ENCODE measurements at regions not wholly inside any gene's neighbourhood (a gene's known extent, or its start where the extent isn't known, plus 50 kb on each side); places are given as distances from the start of the nearest gene placed in this dataset.

DNA sequence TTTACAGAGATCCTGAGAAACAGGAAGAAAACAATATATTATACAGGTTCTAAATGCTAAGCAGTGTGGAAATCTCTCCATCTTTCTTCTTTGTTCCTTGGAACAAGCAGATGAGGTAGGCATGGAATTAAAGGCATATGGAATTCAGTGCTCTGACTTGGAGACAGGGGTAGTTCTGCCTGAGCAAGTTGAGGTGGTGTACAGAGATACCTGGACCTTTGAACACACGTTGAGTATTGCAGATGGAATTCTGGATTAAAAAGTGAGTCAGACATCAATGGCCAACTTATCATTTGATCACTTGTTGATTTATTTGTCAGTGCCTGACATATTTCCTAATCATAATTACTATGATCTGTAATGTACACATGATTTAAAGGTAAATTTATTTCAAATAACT, 293.9 kb upstream of the IRX4 start:
- no peaks in the 10 kb centered on the region for H3K27me3 ChIP-seq (ENCODE audit: control insufficient read depth, insufficient read depth, low read length)
- no peak overlapping the region for H3K27ac ChIP-seq (ENCODE audit: low read length)
- no peak overlapping the region for H3K4me3 ChIP-seq (ENCODE audit: low read length)
- no peak overlapping the region for H3K9ac ChIP-seq (ENCODE audit: low read length)
- H3K36me3 ChIP-seq (ENCODE audit: control insufficient read depth, low read depth, low read length), result no peaks in the 10 kb centered on the region
- H3K9me3 ChIP-seq (ENCODE audit: control insufficient read depth, low read depth, low read length), result no peaks in the 10 kb centered on the region
- no peaks in the 10 kb centered on the region for H3K4me1 ChIP-seq (ENCODE audit: control insufficient read depth, low read depth, low read length)

GRCh38 chr5:2175842-2176404, 293.2 kb upstream of the IRX4 start:
- no peaks in the 10 kb centered on the region for H3K36me3 ChIP-seq (ENCODE audit: control insufficient read depth, low read depth, low read length)
- H3K27ac ChIP-seq (ENCODE audit: low read length), result no peak overlapping the region
- no peak overlapping the region for H3K4me3 ChIP-seq (ENCODE audit: low read length)
- H3K27me3 ChIP-seq (ENCODE audit: control insufficient read depth, insufficient read depth, low read length), result no peaks in the 10 kb centered on the region
- H3K4me1 ChIP-seq (ENCODE audit: control insufficient read depth, low read depth, low read length), result no peaks in the 10 kb centered on the region
- no peak overlapping the region for H3K9ac ChIP-seq (ENCODE audit: low read length)
- no peaks in the 10 kb centered on the region for H3K9me3 ChIP-seq (ENCODE audit: control insufficient read depth, low read depth, low read length)

DNA sequence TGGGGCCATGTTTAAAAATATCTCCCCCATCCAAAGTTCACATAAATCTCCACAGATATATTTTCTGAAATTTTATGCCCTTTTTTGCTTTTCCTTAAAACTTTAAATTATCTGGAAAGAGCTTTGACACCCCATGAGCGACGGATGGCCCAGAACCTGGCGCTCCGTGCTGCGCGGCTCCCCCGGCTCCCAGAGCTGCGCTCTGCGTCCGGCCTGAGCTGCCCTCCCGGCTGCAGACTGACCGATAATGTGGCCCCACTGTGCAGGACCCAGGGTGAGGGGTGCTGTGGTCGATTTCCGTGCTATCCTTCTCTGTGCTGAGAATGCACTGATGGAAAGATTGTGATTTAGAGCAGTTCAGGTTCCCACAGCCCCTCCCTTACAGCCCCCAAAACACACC, 292.3 kb upstream of the IRX4 start:
- no peaks in the 10 kb centered on the region for H3K9me3 ChIP-seq (ENCODE audit: control insufficient read depth, low read depth, low read length)
- H3K27me3 ChIP-seq (ENCODE audit: control insufficient read depth, insufficient read depth, low read length), result no peaks in the 10 kb centered on the region
- no peaks in the 10 kb centered on the region for H3K4me1 ChIP-seq (ENCODE audit: control insufficient read depth, low read depth, low read length)
- H3K27ac ChIP-seq (ENCODE audit: low read length), result no peak overlapping the region
- H3K4me3 ChIP-seq (ENCODE audit: low read length), result no peak overlapping the region
- H3K9ac ChIP-seq (ENCODE audit: low read length), result no peak overlapping the region
- no peaks in the 10 kb centered on the region for H3K36me3 ChIP-seq (ENCODE audit: control insufficient read depth, low read depth, low read length)

GRCh38 chr5:2174538-2174937, 291.8 kb upstream of the IRX4 start:
- Histone ChIP-seq H3K9ac (ENCODE audit: low read length) (no peak overlapping the region), H3K4me3 (ENCODE audit: low read length) (no peak overlapping the region), H3K9me3 (ENCODE audit: control insufficient read depth, low read depth, low read length) (no peaks in the 10 kb centered on the region), H3K4me1 (ENCODE audit: control insufficient read depth, low read depth, low read length) (no peaks in the 10 kb centered on the region), H3K36me3 (ENCODE audit: control insufficient read depth, low read depth, low read length) (no peaks in the 10 kb centered on the region), H3K27me3 (ENCODE audit: control insufficient read depth, insufficient read depth, low read length) (no peaks in the 10 kb centered on the region), H3K27ac (ENCODE audit: low read length) (no peak overlapping the region)

- Histone ChIP-seq H3K36me3 (ENCODE audit: control insufficient read depth, low read depth, low read length) (no peaks in the 10 kb centered on the region), H3K4me3 (ENCODE audit: low read length) (no peak overlapping the region), H3K4me1 (ENCODE audit: control insufficient read depth, low read depth, low read length) (no peaks in the 10 kb centered on the region), H3K27me3 (ENCODE audit: control insufficient read depth, insufficient read depth, low read length) (no peaks in the 10 kb centered on the region), H3K9me3 (ENCODE audit: control insufficient read depth, low read depth, low read length) (no peaks in the 10 kb centered on the region), H3K27ac (ENCODE audit: low read length) (no peak overlapping the region), H3K9ac (ENCODE audit: low read length) (no peak overlapping the region)
Measured at GRCh38 chr5:2173151-2173834, 290.6 kb upstream of the IRX4 start.

- H3K27ac ChIP-seq (ENCODE audit: low read length), result no peak overlapping the region
- H3K4me1 ChIP-seq (ENCODE audit: control insufficient read depth, low read depth, low read length), result no peaks in the 10 kb centered on the region
- H3K36me3 ChIP-seq (ENCODE audit: control insufficient read depth, low read depth, low read length), result no peaks in the 10 kb centered on the region
- no peak overlapping the region for H3K4me3 ChIP-seq (ENCODE audit: low read length)
- no peaks in the 10 kb centered on the region for H3K27me3 ChIP-seq (ENCODE audit: control insufficient read depth, insufficient read depth, low read length)
- H3K9me3 ChIP-seq (ENCODE audit: control insufficient read depth, low read depth, low read length), result no peaks in the 10 kb centered on the region
- no peak overlapping the region for H3K9ac ChIP-seq (ENCODE audit: low read length)
Measured at GRCh38 chr5:2172471-2172870, 289.7 kb upstream of the IRX4 start.

- no peaks in the 10 kb centered on the region for H3K4me1 ChIP-seq (ENCODE audit: control insufficient read depth, low read depth, low read length)
- no peaks in the 10 kb centered on the region for H3K36me3 ChIP-seq (ENCODE audit: control insufficient read depth, low read depth, low read length)
- H3K9ac ChIP-seq (ENCODE audit: low read length), result no peak overlapping the region
- no peak overlapping the region for H3K4me3 ChIP-seq (ENCODE audit: low read length)
- H3K27ac ChIP-seq (ENCODE audit: low read length), result no peak overlapping the region
- no peaks in the 10 kb centered on the region for H3K27me3 ChIP-seq (ENCODE audit: control insufficient read depth, insufficient read depth, low read length)
- no peaks in the 10 kb centered on the region for H3K9me3 ChIP-seq (ENCODE audit: control insufficient read depth, low read depth, low read length)
Measured at GRCh38 chr5:2170761-2171160, 288.0 kb upstream of the IRX4 start.

GRCh38 chr5:2169850-2170760, 287.4 kb upstream of the IRX4 start:
- H3K27ac ChIP-seq (ENCODE audit: low read length), result no peak overlapping the region
- no peak overlapping the region for H3K9ac ChIP-seq (ENCODE audit: low read length)
- no peak overlapping the region for H3K4me3 ChIP-seq (ENCODE audit: low read length)
- H3K4me1 ChIP-seq (ENCODE audit: control insufficient read depth, low read depth, low read length), result no peaks in the 10 kb centered on the region
- no peaks in the 10 kb centered on the region for H3K27me3 ChIP-seq (ENCODE audit: control insufficient read depth, insufficient read depth, low read length)
- no peaks in the 10 kb centered on the region for H3K36me3 ChIP-seq (ENCODE audit: control insufficient read depth, low read depth, low read length)
- no peaks in the 10 kb centered on the region for H3K9me3 ChIP-seq (ENCODE audit: control insufficient read depth, low read depth, low read length)

DNA sequence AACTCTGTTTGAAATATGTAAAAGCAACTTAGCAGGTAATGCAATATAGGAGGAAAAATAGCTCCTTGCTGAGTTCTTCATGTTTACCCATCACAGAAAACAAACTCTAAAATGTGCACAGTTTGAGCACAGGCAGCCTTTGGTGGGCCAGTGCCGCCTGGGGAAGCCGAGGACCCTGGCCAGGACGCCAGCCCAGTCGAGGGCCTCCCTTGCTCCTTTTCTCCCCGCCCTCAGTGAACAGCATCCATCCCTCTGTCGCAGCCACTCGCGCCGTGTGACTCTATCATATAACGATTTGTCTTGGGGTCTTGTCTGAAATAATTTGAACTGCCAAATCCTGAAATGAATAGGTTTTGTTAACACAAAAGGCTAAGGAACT, 286.7 kb upstream of the IRX4 start:
- Histone ChIP-seq H3K27ac (ENCODE audit: low read length) (no peak overlapping the region), H3K9me3 (ENCODE audit: control insufficient read depth, low read depth, low read length) (no peaks in the 10 kb centered on the region), H3K36me3 (ENCODE audit: control insufficient read depth, low read depth, low read length) (no peaks in the 10 kb centered on the region), H3K4me3 (ENCODE audit: low read length) (no peak overlapping the region), H3K27me3 (ENCODE audit: control insufficient read depth, insufficient read depth, low read length) (no peaks in the 10 kb centered on the region), H3K4me1 (ENCODE audit: control insufficient read depth, low read depth, low read length) (peaks cover 6% of the 10 kb centered on the region), H3K9ac (ENCODE audit: low read length) (no peak overlapping the region)

DNA sequence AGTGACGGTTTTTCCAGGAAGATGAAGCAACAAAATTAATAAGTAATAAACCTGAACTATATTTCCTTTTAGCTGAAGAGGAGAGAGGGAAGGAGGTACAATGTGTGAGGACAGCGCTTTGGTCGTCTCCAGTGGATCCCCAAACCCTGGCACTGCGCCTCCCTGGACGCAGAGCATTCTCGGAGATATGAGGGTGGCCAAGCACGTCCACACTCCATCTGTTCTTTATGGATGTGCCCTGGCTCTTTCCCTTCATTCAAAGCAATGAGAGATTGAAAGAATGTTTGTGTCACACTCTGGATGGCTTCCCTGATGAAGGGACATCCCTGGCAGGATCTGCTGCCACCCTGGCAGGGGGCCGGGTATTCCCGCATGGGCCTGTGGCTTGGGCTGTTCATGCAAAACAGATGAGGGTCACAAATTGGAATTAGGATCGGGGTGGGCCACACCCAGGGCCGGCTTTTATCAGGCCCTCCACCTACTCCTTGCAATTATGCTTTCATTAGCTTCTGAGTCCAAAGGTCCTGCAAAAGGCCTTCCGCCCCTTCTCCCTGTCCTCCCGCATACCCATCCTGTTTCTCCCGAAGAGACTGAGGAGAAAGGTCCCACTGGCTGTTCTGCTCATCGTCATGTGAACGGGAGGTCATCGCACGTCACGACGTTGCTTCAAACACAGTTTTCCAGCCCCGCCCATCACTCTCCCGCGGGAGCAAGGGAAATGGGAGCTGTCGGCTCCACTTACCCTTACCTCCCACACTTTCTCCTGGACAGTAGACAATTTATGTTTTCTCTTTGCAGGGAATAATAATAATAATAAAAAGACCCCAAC, 286.1 kb upstream of the IRX4 start:
- Histone ChIP-seq H3K4me1 (ENCODE audit: control insufficient read depth, low read depth, low read length) (peaks cover 10% of the 10 kb centered on the region), H3K36me3 (ENCODE audit: control insufficient read depth, low read depth, low read length) (no peaks in the 10 kb centered on the region), H3K27ac (ENCODE audit: low read length) (no peak overlapping the region), H3K4me3 (ENCODE audit: low read length) (no peak overlapping the region), H3K9ac (ENCODE audit: low read length) (no peak overlapping the region), H3K27me3 (ENCODE audit: control insufficient read depth, insufficient read depth, low read length) (no peaks in the 10 kb centered on the region), H3K9me3 (ENCODE audit: control insufficient read depth, low read depth, low read length) (no peaks in the 10 kb centered on the region)

GRCh38 chr5:2167671-2168070, 284.9 kb upstream of the IRX4 start:
- no peaks in the 10 kb centered on the region for H3K9me3 ChIP-seq (ENCODE audit: control insufficient read depth, low read depth, low read length)
- H3K36me3 ChIP-seq (ENCODE audit: control insufficient read depth, low read depth, low read length), result no peaks in the 10 kb centered on the region
- H3K4me3 ChIP-seq (ENCODE audit: low read length), result no peak overlapping the region
- peaks cover 10% of the 10 kb centered on the region for H3K4me1 ChIP-seq (ENCODE audit: control insufficient read depth, low read depth, low read length)
- no peaks in the 10 kb centered on the region for H3K27me3 ChIP-seq (ENCODE audit: control insufficient read depth, insufficient read depth, low read length)
- H3K9ac ChIP-seq (ENCODE audit: low read length), result no peak overlapping the region
- no peak overlapping the region for H3K27ac ChIP-seq (ENCODE audit: low read length)
